Brain microvascular endothelial cell (primary cell): ENCODE measurements at regions not wholly inside any gene's neighbourhood (a gene's known extent, or its start where the extent isn't known, plus 50 kb on each side); places are given as distances from the start of the nearest gene placed in this dataset.

Experiments
- DNase-seq: peaks from one replicate; pipeline ENCODE4 v3.0.0-alpha.2; 2020
- H3K27ac ChIP-seq: fragments of 250-450 bp; sonication (Bioruptor Pico); 2 replicates; pipeline ENCODE4 v1.5.1; 2020; ENCODE audit warnings: mild to moderate bottlenecking, moderate library complexity
- H3K27me3 ChIP-seq: fragments of 250-450 bp; sonication (Bioruptor Pico); replicated peaks from 2 replicates; pipeline ENCODE4 v1.5.1; 2020; ENCODE audit warnings: mild to moderate bottlenecking
- H3K36me3 ChIP-seq: fragments of 250-450 bp; sonication (Bioruptor Pico); replicated peaks from 2 replicates; pipeline ENCODE4 v1.5.1; 2020; ENCODE audit warnings: mild to moderate bottlenecking
- H3K4me3 ChIP-seq: 2 replicates; pipeline ENCODE4 v1.5.1; 2011; ENCODE audit warnings: low read depth, mild to moderate bottlenecking, control low read depth, low read length, moderate library complexity
- in situ Hi-C: cut with HindIII; loops from 2 replicates; pipeline ENCODE4 v1.10.0; 2017; ENCODE audit warnings: low sequenced_read_pairs, low pct_ligation_motif_present
- TF ChIP-seq, protein P1 (sequence below): IDR thresholded peaks from 2 replicates; pipeline ENCODE4 v1.5.1; 2011; ENCODE audit warnings: low read depth, mild to moderate bottlenecking, moderate library complexity, low read length, control low read depth, inconsistent platforms; ENCODE audit errors: missing control alignments

GRCh38 chr2:239788576-239789098 is 236.5 kb downstream of the NDUFA10 start:
- Histone ChIP-seq H3K27ac (no peak overlapping the region), H3K36me3 (no peaks in the 10 kb centered on the region), H3K27me3 (no peaks in the 10 kb centered on the region), H3K4me3 (no peak overlapping the region)
- TF ChIP-seq, protein P1, sequence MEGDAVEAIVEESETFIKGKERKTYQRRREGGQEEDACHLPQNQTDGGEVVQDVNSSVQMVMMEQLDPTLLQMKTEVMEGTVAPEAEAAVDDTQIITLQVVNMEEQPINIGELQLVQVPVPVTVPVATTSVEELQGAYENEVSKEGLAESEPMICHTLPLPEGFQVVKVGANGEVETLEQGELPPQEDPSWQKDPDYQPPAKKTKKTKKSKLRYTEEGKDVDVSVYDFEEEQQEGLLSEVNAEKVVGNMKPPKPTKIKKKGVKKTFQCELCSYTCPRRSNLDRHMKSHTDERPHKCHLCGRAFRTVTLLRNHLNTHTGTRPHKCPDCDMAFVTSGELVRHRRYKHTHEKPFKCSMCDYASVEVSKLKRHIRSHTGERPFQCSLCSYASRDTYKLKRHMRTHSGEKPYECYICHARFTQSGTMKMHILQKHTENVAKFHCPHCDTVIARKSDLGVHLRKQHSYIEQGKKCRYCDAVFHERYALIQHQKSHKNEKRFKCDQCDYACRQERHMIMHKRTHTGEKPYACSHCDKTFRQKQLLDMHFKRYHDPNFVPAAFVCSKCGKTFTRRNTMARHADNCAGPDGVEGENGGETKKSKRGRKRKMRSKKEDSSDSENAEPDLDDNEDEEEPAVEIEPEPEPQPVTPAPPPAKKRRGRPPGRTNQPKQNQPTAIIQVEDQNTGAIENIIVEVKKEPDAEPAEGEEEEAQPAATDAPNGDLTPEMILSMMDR = no peak
- no peak for DNase-seq
- in situ Hi-C loops = no loop called here

DNA sequence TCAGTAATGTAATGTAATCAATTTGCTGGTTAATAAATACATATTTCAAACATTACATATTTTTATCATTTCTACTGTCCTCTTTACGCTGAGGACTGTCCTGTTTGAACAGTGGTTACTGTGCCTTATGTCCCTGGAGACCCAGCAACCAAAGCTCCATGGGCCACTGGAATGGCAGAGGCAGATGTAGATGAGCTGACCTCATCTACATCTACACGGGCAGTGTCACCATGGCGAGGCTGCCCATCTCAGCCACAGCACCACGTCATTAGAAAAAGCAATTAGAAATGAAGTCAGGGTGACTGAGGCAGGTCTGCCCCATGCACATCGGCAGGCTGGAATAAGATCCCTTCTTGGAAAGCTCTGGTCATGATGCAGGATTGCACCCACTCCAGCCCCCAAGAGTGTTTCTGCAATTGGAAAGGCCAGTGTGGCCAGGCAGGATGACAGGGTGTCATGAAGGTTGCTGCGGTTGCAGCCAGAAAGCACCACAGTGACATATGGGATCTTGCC is 237.5 kb downstream of the NDUFA10 start:
- Histone ChIP-seq H3K27ac (no peak overlapping the region), H3K27me3 (no peaks in the 10 kb centered on the region), H3K4me3 (no peak overlapping the region), H3K36me3 (no peaks in the 10 kb centered on the region)
- in situ Hi-C loops = no loop called here
- TF ChIP-seq, protein P1 = no peak
- no peak for DNase-seq

GRCh38 chr2:239786791-239787190 is 238.4 kb downstream of the NDUFA10 start:
- TF ChIP-seq, protein P1 = no peak
- in situ Hi-C loops = no loop called here
- Histone ChIP-seq H3K27ac (no peak overlapping the region), H3K4me3 (no peak overlapping the region), H3K36me3 (no peaks in the 10 kb centered on the region), H3K27me3 (no peaks in the 10 kb centered on the region)
- DNase-seq = no peak

DNA sequence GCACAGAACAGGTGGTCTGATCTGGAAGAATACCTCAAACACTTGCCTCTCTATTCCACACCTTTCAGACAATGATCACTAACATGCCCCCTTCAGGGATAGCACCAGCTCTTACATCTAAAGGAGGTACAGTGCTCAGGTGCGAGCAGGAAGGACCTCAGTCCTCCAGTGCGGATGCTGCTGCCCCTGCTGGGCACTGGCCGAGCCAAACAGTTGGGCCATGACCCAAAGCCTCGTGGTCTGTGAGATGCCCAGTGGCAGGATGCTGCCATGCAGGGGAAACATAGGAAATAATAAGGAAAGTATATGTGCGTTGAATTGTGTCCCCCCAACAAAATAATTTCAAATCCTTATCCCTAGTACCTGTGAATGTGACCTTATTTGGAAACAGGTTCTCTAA is 243.7 kb downstream of the NDUFA10 start:
- Histone ChIP-seq H3K36me3 (no peaks in the 10 kb centered on the region), H3K27ac (no peak overlapping the region), H3K27me3 (no peaks in the 10 kb centered on the region), H3K4me3 (no peak overlapping the region)
- in situ Hi-C loops = no loop called here
- no peak for DNase-seq
- TF ChIP-seq, protein P1 = no peak

DNA sequence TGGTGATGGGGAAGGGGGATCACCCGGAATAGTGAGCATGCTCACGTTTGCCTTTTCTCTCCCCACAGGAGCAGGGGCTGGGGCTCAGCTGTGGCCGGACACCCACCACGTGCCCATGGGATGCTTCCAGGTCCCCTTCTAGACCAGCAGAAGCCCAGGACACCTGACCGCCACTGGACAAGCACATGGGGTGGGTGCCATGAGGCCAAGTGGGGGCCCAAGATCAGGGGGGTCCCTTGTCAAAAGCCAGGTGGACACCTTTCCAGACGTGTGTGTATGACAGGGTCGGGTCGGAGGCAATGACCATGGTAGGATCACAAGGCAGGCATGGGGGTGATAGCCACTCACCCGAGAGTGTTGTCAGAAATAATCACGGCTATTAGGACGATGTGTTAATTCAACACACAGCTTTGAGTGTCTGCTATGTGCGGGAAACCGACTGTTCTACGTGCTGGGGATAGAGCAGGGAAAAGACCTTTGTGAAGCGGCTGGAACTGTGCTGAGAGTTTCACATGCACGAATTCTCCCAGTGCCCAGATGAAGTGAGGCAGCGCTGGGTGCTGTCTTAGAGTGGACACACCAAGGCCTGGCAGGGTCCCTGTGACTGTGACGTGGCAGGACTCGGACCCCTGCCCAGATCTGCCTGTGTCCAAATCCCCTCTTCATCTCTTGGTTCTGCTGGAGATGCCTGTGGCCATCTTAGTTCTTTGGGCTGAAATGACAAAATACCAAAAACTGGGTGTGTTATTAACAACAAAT is 244.7 kb downstream of the NDUFA10 start:
- H3K27ac ChIP-seq = no peak overlapping the region
- H3K27me3 ChIP-seq = no peaks in the 10 kb centered on the region
- no peak for DNase-seq
- H3K4me3 ChIP-seq = no peak overlapping the region
- in situ Hi-C loops = no loop called here
- TF ChIP-seq, protein P1 = no peak
- no peaks in the 10 kb centered on the region for H3K36me3 ChIP-seq
